ENCODE measurements at regions not wholly inside any gene's neighbourhood (a gene's known extent, or its start where the extent isn't known, plus 50 kb on each side); places are given as distances from the start of the nearest gene placed in this dataset.
"Not testable (repeated sequence)": the region's sequence is repeated elsewhere in the genome, so short reads cannot be mapped to it uniquely, and the experiment has no call there.

- H3K4me3 ChIP-seq (ENCODE audit: low read depth, low read length), result no peak overlapping the region
- TF ChIP-seq CTCF (IDR thresholded peaks at IDR 0.05; ENCODE audit: low read depth, low read length), result no peak
Measured at GRCh38 chr3:177658354-177658753, 461.1 kb upstream of the TBL1XR1 start.

DNA sequence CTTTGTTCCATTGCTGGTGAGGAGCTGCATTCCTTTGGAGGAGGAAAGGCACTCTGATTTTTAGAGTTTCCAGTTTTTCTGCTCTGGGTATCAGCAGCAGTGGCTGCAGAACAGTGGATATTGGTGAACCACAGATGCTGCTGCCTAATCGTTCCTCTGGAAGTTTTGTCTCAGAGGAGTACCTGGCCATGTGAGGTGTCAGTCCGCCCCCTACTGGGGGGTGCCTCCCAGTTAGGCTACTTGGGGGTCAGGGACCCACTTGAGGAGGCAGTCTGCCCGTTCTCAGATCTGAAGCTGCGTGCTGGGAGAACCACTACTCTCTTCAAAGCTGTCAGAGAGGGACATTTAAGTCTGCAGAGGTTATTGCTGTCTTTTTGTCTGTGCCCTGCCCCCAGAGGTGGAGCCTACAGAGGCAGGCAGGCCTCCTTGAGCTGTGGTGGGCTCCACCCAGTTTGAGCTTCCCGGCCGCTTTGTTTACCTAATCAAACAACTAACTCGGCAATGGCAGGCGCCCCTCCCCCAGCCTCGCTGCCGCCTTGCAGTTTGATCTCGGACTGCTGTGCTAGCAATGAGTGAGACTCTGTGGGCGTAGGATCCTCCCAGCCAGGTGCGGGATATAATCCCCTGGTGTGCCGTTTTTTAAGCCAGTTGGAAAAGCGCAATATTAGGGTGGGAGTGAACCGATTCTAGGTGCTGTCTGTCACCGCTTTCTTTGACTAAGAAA lies 467.3 kb upstream of the TBL1XR1 start:
- not testable (repeated sequence) for H3K4me3 ChIP-seq (ENCODE audit: low read depth, low read length)

DNA sequence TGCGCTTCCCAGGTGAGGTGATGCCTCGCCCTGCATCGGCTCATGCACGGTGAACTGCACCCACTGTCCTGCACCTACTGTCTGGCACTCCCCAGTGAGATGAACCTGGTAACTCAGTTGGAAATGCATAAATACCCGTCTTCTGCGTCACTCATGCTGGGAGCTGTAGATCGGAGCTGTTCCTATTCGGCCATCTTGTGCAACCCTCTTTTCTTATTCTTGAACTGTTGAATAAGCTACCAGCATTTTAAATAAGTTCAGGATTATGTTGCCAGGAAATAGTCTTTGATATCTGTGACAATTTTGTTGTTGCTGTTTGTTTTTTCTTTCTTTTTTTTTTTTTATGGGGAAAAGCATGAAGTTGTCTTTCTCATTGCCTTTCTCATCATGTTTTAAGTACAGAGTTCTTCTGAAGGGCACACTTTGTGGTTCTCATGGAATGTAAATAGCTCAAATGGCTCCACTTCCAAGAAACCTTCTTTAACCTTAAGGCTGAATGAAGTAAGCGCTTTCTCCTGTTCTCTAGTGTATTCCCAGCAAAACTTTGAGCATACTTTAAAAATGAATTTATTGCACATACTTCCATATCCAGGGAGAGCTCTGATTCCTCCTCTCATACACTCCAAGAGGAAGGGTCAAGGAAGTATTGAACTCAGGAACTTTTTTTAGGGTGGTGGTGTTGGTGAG lies 468.0 kb upstream of the TBL1XR1 start:
- no peak for TF ChIP-seq CTCF (IDR thresholded peaks at IDR 0.05; ENCODE audit: low read depth, low read length)
- no peak overlapping the region for H3K4me3 ChIP-seq (ENCODE audit: low read depth, low read length)

- TF ChIP-seq CTCF (IDR thresholded peaks at IDR 0.05; ENCODE audit: low read depth, low read length), result no peak
- no peak overlapping the region for H3K4me3 ChIP-seq (ENCODE audit: low read depth, low read length)
Measured at GRCh38 chr3:177672252-177672911, 475.1 kb upstream of the TBL1XR1 start.

- no peak overlapping the region for H3K4me3 ChIP-seq (ENCODE audit: low read depth, low read length)
- TF ChIP-seq CTCF (IDR thresholded peaks at IDR 0.05; ENCODE audit: low read depth, low read length), result no peak
Measured at GRCh38 chr3:177673112-177673914, 476.0 kb upstream of the TBL1XR1 start.

DNA sequence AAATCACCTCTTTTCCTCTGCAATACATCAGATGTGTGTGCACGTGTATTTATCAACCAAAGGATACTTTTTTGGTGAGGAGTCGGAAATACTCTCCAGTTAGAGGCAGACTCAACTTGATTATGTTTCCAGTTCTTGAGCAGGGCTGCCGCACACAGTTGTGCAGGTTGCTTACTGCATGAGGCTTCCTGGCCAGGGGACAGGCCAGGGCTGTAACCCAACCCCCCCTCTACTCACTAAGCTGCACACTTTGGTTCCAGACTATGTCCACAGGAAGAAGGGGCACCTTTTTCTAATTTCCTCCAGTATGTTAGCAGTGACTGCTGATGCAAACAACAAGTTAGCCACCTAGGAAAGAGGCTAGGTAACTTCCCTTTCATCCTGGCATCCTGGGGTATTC lies 476.9 kb upstream of the TBL1XR1 start:
- H3K4me3 ChIP-seq (ENCODE audit: low read depth, low read length), result no peak overlapping the region

More for the DNA sequence above, 476.9 kb upstream of the TBL1XR1 start:
- TF ChIP-seq CTCF (IDR thresholded peaks at IDR 0.05; ENCODE audit: low read depth, low read length), result no peak

All from WI38 (cell line).